PC-3 (cell line): ENCODE measurements at regions not wholly inside any gene's neighbourhood (a gene's known extent, or its start where the extent isn't known, plus 50 kb on each side); places are given as distances from the start of the nearest gene placed in this dataset.

Source experiments
- EZH2 ChIP-seq: fragments of 300-600 bp; sonication (generic); IDR thresholded peaks from one replicate; pipeline ENCODE4 v1.6.1; 2017; ENCODE audit warnings: antibody characterized with exemption, mild to moderate bottlenecking, low read length; ENCODE audit not compliant: unreplicated experiment
- EZH2phosphoT487 ChIP-seq: fragments of 300-600 bp; sonication (generic); IDR thresholded peaks from 2 replicates; pipeline ENCODE4 v1.6.1; 2018; ENCODE audit warnings: mild to moderate bottlenecking, antibody characterized with exemption, low read length, borderline replicate concordance
- TF ChIP-seq, protein P1 (sequence below): fragments of 300-600 bp; sonication (generic); conservative IDR thresholded peaks from 2 replicates; pipeline ENCODE4 v1.5.1; 2017; ENCODE audit warnings: antibody characterized with exemption, low read depth, mild to moderate bottlenecking, low read length

DNA sequence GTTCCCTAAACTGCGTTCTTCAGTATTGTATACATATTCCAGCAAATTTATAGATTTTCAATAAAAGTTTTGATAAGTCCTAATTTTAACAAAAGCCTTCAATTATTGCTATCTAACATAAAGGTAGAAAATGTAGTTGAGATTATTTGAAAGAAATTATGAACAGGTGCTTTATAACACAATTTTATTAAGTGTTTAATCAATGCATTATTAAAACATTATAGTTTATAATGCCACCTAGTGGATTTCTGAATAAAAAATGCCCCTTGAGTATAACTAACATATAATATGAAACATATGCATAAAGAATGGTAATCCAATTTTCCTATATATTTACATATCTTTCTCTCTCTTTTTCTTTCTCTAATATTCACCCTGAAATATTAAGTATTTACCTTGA lies 515.3 kb downstream of the SLC6A15 start:
- TF ChIP-seq, protein P1, sequence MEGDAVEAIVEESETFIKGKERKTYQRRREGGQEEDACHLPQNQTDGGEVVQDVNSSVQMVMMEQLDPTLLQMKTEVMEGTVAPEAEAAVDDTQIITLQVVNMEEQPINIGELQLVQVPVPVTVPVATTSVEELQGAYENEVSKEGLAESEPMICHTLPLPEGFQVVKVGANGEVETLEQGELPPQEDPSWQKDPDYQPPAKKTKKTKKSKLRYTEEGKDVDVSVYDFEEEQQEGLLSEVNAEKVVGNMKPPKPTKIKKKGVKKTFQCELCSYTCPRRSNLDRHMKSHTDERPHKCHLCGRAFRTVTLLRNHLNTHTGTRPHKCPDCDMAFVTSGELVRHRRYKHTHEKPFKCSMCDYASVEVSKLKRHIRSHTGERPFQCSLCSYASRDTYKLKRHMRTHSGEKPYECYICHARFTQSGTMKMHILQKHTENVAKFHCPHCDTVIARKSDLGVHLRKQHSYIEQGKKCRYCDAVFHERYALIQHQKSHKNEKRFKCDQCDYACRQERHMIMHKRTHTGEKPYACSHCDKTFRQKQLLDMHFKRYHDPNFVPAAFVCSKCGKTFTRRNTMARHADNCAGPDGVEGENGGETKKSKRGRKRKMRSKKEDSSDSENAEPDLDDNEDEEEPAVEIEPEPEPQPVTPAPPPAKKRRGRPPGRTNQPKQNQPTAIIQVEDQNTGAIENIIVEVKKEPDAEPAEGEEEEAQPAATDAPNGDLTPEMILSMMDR = peak; percentile 70
- TF ChIP-seq EZH2phosphoT487 = no peak
- TF ChIP-seq EZH2 = no peak
